GM12892 (cell line): ENCODE measurements at regions not wholly inside any gene's neighbourhood (a gene's known extent, or its start where the extent isn't known, plus 50 kb on each side); places are given as distances from the start of the nearest gene placed in this dataset.

Experiments
- POLR2A ChIP-seq: IDR thresholded peaks from 2 replicates; pipeline ENCODE4 v1.6.1; 2011; ENCODE audit warnings: low read depth, low read length, control low read depth
- TAF1 ChIP-seq: IDR thresholded peaks from 2 replicates; pipeline ENCODE4 v1.6.1; 2011; ENCODE audit warnings: low read depth, mild to moderate bottlenecking, control low read depth, low read length, borderline replicate concordance

- TF ChIP-seq TAF1 (no peak), POLR2A (no peak)
Measured at GRCh38 chr13:39225860-39226259, 187.6 kb downstream of the NHLRC3 start.
